Kidney (tissue), 13 donors: ENCODE measurements at regions not wholly inside any gene's neighbourhood (a gene's known extent, or its start where the extent isn't known, plus 50 kb on each side); places are given as distances from the start of the nearest gene placed in this dataset.

Source experiments
- DNase-seq, 5 donors: peaks; one replicate each; pipeline ENCODE4 v3.0.0-alpha.2; 2013 to 2020
- FAIRE-seq: peaks from 2 replicates; lab custom pipeline; 2012; peaks lifted over from hg19 to GRCh38; lab: Jason Lieb, UNC
- H3K27ac ChIP-seq, 2 donors: one replicate each; pipeline ENCODE4 v1.7.0; 2013; ENCODE audit warnings: low read depth in 2 of 2, low read length in 2 of 2, inconsistent platforms in 1 of 2
- H3K27me3 ChIP-seq: one replicate; pipeline ENCODE4 v1.7.1; 2013; ENCODE audit warnings: low read length, inconsistent platforms; ENCODE audit not compliant: control insufficient read depth, insufficient read depth
- H3K36me3 ChIP-seq, 3 donors: one replicate each; pipeline versions ENCODE4 v1.7.0 to v1.7.1; 2013; ENCODE audit warnings: low read length in 3 of 3, control low read depth in 1 of 3, inconsistent platforms in 1 of 3; ENCODE audit not compliant: insufficient read depth in 3 of 3, control insufficient read depth in 2 of 3
- H3K4me1 ChIP-seq, 3 donors: one replicate each; pipeline versions ENCODE4 v1.7.0 to v1.7.1; 2013; ENCODE audit warnings: low read length in 3 of 3, inconsistent platforms in 1 of 3, low read depth in 1 of 3; ENCODE audit not compliant: control insufficient read depth in 2 of 3, insufficient read depth in 2 of 3
- H3K4me3 ChIP-seq, 3 donors: one replicate each; pipeline versions ENCODE4 v1.7.0 to v1.8.1; 2013; ENCODE audit warnings: low read length in 3 of 3, control low read depth in 1 of 3, inconsistent platforms in 1 of 3
- H3K9ac ChIP-seq, 3 donors: one replicate each; pipeline versions ENCODE4 v1.7.0 to v1.7.1; 2013; ENCODE audit warnings: low read length in 3 of 3, control low read depth in 1 of 3, inconsistent platforms in 1 of 3
- H3K9me3 ChIP-seq, 3 donors: one replicate each; pipeline versions ENCODE4 v1.7.0 to v1.7.1; 2013; ENCODE audit warnings: low read length in 3 of 3, control low read depth in 1 of 3, inconsistent platforms in 1 of 3; ENCODE audit not compliant: control insufficient read depth in 2 of 3, insufficient read depth in 1 of 3
- CTCF ChIP-seq: IDR thresholded peaks from 3 replicates; pipeline ENCODE4 v1.5.1; 2012; ENCODE audit warnings: mild to moderate bottlenecking, moderate library complexity, borderline replicate concordance; ENCODE audit not compliant: insufficient read depth; ENCODE audit errors: extremely low read depth
- intact Hi-C: fragments of 100-400 bp; cut with DNase I; formaldehyde crosslinking; loops from one replicate; pipeline ENCODE4 v1.11.1; 2022
- donor health status: control.
- donor health status: control.
- donor health status: control.
- donor health status: control.
- donor health status: control.
- donor health status: DM: yes; HTN: yes; CAD: no.
- donor health status: Normal renal cell carcinoma (clear cell type).

- no peaks in the 10 kb centered on the region for H3K36me3 ChIP-seq
- intact Hi-C loops = no loop called here
- no peak overlapping the region for H3K4me3 ChIP-seq
- peaks cover 4% of the 10 kb centered on the region for H3K27me3 ChIP-seq
- DNase-seq = peak in 1 of 5 donors; percentile 22
- no peak overlapping the region for H3K9ac ChIP-seq
- no peak for FAIRE-seq
- H3K27ac ChIP-seq = no peak overlapping the region
- H3K4me1 ChIP-seq = peaks cover 0 to 4% (median 0%) of the 10 kb centered on the region in 3 donors
- H3K9me3 ChIP-seq = no peaks in the 10 kb centered on the region
- TF ChIP-seq CTCF = no peak
Measured at GRCh38 chr1:22206551-22207125, 63.7 kb upstream of the WNT4 start.

- no peak for TF ChIP-seq CTCF
- FAIRE-seq (no peak), DNase-seq (peak; percentile 54 to 73 (median 66))
- Histone ChIP-seq H3K27me3 (peaks cover 4% of the 10 kb centered on the region), H3K27ac (no peak overlapping the region), H3K9ac (no peak overlapping the region), H3K4me1 (peaks cover 0 to 4% (median 0%) of the 10 kb centered on the region in 3 donors), H3K9me3 (no peaks in the 10 kb centered on the region), H3K36me3 (no peaks in the 10 kb centered on the region), H3K4me3 (no peak overlapping the region)
- intact Hi-C loops = no loop called here
Measured at GRCh38 chr1:22207511-22208267, 64.8 kb upstream of the WNT4 start.

- Histone ChIP-seq H3K27me3 (peaks cover 7% of the 10 kb centered on the region), H3K36me3 (no peaks in the 10 kb centered on the region), H3K9me3 (no peaks in the 10 kb centered on the region), H3K27ac (no peak overlapping the region), H3K4me1 (peaks cover 0 to 4% (median 0%) of the 10 kb centered on the region in 3 donors), H3K4me3 (no peak overlapping the region), H3K9ac (no peak overlapping the region)
- intact Hi-C loops = no loop called here
- peak in 4 of 5 donors; percentile 35 to 62 (median 57) for DNase-seq
- no peak for TF ChIP-seq CTCF
- no peak for FAIRE-seq
Measured at GRCh38 chr1:22208268-22208972, 65.5 kb upstream of the WNT4 start.
